Activated T-cell treated with anti-CD3 and anti-CD28 coated beads, Interleukin-2, amount 50 U/mL, for 48 hours (primary cell): ENCODE measurements at regions not wholly inside any gene's neighbourhood (a gene's known extent, or its start where the extent isn't known, plus 50 kb on each side); places are given as distances from the start of the nearest gene placed in this dataset.
"Not testable (repeated sequence)": the region's sequence is repeated elsewhere in the genome, so short reads cannot be mapped to it uniquely, and the experiment has no call there.

Experiments used
- DNase-seq, 2 experiments: peaks; one replicate each; pipeline ENCODE4 v3.0.0-alpha.2; 2020

DNA sequence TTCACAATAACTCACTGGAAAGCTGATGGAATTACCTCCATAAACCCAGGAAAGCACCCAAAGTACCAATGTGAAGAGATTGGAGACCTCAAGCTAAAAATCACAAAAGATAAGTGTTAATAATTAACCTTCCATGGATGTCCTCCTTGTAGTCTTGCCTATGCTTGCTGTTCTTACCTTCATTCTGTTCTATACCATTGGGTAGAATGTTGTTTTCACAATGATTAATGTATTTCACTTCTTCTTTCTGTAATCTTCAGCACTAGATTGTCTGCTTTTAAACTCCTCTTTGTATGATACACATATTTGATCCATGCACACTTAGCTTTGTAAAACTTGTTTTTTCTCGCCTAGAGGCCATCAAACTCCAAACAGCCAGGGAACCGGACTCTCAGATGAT is 570.3 kb downstream of the RAPGEF2 start:
- no peak for DNase-seq

DNA sequence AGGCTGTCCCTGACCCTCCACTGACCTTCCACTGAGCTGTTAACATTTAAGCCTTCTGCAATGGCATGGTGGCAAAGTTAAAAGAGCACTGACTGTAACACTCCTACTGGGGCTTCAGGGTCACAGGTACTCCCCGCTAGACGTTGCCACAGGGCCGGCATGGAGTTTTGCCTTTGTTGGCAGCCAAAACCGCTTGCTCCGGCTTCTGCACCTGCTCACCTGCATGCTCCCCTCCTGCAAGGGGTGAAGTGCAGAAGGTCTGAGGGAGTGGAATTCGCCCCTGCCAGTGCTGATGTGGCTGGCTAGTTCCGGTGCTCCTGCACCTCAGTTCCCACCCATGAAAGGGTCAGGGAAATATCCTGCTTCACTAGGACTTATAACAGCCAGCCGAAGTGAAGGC is 571.4 kb downstream of the RAPGEF2 start:
- DNase-seq = no peak

DNA sequence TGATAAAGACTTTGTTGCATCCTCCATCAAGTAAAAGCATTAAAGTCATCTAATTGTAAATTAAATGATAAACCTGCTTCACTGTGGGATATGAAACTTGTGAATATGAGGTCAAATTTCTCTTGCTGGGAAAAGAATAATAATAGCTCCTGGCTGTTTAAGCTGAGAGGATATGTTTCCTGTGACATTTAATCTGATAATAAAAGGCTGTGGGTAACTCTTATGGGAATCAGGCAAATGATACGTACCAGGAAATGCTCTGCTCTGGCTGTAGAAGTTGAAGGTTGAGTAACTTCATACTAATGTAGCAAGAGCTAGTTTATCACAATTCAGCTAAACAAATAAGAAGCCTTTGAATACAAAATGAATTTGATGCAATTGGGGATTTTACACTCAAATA is 574.6 kb downstream of the RAPGEF2 start:
- DNase-seq = no peak

DNA sequence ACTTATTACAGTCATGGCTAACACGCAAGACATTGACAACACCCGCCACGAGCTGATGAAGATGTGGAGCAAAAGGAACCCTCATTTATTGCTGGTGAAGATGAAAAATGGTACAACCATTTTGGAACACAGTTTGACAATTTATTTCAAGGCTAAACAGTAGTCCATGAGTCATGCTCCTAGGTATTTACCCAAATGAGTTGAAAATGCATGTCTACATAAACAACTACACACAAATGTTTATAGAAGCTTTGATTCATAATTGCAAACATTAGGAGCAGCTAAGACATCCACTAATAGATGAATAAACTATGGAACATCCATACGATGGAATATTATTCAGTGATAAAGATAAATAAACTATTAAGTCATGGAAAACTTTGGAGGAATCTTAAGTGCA is 580.1 kb downstream of the RAPGEF2 start:
- no peak for DNase-seq

DNA sequence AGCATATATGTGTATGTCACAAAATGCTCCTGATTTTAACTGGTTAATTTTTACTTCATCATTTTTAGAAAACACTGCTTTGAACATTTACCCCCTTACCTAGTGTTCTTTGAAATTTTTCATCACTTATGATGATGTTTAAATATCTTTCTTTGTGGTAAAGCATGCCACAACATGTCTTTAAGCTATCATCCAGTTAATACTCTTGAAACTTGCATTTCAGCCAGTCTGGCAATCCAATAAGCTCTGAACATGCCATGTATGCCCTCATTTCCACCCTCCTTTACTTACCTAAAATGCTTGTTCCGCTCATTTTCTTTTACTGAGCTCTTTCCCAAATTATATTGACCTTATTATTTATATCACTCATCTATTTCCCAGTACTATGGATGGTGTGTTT is 581.2 kb downstream of the RAPGEF2 start:
- no peak for DNase-seq

DNA sequence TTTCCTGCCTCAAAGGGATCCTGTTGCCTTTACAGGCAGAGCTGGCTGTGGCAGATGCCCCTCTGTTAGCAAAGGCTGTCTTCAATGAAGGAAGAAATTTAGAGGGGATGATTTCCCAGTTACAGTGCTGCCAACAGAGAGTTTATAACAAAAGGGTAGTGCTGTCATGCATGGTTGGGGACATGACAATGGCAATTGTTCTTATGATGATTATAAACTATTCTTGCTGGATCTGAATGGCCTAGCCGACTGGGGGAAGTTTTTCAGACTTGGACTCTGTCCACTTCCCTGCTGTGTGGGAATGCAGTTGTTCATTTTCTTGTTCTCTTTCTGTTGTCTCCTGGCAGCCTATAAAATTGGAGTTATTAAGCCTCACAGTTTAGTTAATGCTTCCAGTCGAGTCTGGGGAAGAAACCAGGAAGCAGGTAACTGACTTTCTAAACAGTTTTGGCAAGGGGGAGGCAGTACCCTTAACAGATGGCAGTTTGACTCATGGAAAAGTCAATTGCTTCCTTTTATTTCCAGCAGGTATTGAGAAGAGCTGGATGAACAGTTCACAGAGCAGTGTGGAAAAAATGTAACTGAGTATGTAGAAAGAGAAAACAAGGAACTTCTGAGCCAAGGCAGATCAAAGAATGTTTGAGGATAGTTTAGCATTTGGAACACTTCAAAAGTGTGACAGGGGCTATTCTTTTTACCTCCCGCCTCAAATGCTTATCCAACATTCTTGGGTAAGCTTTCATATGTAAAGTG is 582.6 kb downstream of the RAPGEF2 start:
- no peak for DNase-seq

DNA sequence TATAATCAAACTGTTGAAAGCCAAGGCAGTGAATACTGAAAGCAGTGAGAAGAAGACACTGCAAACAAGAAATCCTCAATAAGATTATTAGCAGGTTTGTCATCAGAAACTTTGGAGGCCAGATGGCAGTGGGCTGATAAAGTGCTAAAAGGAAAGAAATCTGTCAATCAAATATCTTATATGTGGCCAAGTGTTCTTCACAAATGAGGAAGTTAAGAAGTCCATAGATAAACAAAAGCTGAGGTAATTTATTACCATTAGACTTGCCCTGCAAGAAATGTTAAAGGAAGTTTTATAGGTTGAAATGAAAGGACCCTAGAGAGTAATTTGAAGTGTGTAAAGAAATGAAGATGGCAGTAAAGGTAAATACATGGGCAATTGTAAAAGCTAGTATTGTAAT is 586.6 kb downstream of the RAPGEF2 start:
- no peak for DNase-seq

DNA sequence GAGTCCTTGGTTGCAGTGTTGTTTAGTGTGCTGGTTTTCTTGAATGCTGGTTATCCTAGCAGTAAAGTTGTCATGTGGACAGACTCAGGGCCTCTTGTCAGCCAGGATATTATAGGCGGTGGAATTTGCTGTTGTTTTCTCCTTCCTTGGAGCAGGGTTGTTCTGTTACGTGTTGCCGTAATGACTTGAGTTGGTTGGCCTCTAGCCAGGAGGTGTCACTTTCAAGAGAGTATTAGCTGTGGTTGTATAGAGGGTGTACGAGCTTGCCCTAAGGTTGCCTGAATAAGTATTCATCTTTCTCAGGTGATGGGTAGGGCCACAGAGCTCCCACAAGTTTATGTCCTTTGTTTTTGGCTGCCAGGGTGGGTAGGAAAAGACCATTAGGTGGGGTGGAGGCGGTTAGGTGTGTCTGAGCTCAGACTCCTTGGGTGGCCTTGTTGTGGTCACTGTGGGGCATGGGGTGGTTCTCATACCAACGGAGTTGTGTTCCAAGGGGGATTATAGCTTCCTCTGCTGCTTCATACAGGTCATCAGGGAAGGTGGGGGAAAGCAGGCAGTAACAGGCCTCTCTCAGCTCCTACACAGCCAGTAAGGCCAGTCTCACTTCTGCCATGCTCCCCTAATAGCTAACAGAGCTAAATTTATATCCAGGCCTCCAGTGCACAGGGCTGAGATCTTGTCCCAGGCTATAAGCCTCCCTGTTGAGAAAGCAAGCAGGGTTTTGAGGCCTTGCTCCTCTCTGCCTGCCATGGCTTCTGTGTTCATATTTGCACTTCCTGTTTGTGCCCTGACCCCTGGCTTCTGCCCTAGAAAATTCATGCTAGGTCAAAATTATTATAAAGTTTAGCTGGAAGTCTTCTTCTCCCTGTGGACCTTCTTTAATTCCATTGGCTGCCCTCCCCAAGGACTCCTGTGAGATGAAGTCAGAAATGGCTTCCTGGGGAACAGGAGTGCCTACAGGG is 594.7 kb downstream of the RAPGEF2 start:
- no peak for DNase-seq

DNA sequence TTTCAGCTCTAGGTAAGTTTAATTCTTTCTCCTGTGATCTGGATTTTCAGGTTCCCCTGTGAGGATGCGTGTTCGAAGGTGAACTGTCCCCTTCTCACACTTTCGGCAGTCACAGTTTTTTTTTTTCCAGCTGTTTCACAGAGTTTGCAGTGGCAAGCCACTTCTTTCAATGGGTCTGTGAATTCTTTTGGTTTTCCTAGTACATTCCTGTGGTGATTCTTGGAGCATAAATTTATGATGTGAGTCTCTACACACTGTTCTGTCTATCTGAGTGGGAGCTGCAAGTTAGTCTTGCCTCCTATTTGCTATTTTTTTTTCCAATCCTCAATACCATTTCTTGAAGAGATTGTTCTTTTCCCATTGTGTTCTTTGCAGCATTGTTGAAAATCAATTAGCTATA is 595.5 kb downstream of the RAPGEF2 start:
- DNase-seq = no peak

DNA sequence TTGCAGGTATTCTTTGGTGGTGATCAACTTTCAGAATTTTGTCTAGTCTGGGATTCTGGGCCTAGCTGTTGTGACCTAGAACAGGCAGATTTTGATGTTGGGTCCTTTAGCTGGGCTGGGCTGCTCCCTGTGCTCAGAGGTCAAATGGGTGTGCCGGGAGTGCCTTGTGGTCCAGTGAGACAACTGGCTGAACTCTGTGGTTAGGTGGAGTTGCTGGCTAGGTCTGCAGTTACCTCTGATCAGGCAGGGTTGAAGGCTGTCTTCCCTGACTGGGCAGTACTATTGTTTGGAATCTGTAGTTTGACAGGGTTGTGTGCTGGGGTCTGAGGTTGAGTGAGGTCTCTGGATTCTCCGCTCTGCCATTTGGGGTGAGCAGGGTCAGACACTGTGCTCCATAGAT is 599.3 kb downstream of the RAPGEF2 start:
- no peak for DNase-seq

DNA sequence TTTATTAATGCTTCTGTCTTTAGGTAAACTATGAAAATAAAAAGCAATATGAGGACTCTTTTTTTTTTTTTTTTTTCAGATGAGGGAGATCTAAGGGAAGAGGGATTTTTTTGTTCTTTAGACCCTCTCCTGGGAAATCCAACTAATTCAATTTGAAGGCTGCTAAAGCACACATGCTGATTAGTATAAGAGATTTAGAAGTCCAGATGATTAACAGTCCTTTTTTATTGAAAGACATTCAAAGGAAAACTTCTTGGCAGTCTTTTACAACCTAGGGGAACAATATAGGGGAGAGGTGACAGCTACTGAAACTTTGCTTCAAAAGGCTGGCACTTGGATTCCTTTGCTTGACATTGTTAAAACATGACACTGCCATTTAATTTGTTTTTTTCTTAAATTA is 602.5 kb downstream of the RAPGEF2 start:
- DNase-seq = no peak

DNA sequence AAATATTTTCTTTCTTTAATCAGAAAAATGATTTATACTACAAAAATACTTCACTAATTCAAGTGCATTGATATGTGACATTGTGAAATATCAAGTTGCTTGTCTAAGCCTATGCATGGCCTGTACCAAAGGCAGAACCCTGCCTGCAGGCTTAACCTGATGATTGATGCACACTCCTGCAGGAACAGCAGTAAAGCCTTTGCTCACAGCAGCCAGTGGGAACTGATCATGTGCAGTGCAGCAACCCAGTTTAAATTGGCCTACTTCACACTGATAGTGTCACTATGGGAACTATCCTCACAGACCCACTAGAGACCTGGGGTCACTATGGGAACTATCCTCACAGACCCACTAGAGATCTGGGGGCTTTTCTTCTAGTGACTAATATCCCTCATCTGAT is 603.8 kb downstream of the RAPGEF2 start:
- DNase-seq = no peak

DNA sequence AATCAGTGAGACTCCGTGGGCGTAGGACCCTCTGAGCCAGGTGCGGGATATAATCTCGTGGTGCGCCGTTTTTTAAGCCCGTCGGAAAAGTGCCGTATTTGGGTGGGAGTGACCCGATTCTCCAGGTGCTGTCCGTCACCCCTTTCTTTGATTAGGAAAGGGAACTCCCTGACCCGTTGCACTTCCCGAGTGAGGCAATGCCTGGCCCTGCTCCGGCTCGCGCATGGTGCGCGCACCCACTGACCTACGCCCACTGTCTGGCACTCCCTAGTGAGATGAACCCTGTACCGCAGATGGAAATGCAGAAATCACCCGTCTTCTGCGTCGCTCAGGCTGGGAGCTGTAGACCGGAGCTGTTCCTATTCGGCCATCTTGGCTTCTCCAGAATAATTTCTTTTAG is 612.3 kb downstream of the RAPGEF2 start:
- DNase-seq = not testable (repeated sequence)

DNA sequence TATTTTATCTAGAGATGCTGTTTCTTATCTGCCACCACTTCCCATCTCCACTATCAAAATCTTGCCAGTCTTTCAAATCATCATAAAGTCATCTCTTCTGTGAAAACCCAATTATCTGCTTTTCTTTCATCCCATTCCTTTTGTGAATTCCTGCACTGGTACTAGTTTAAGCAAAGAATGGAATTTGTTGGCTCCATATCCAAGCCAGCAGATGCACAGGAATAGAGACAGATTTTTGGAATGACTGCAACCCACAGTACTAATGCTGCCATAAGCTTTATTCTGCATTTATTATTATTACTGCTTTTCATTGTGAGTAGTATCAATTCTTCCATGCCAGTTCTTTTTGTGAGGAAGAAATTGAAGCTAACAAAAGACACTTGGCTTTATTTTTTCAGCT is 616.7 kb downstream of the RAPGEF2 start:
- no peak for DNase-seq

DNA sequence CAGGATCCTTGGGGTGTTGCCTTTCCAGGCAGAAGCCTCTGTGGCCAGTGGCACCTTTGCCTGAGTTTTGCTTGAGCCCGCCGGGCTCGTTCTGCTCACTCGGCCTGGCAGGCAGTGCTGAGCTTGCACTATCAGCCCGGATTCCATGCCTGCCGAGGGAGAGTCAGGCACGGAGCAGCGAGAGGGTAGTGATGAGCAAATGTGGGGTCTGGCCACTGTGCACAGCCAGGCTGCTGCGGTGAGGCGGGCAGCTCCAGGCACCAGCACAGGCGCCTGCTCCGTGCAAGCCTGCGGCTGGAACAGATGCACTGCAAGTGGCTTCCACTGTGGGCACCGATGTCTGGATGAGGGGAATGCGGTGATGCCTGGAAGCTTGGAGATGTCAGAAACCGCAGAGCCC is 619.2 kb downstream of the RAPGEF2 start:
- no peak for DNase-seq

DNA sequence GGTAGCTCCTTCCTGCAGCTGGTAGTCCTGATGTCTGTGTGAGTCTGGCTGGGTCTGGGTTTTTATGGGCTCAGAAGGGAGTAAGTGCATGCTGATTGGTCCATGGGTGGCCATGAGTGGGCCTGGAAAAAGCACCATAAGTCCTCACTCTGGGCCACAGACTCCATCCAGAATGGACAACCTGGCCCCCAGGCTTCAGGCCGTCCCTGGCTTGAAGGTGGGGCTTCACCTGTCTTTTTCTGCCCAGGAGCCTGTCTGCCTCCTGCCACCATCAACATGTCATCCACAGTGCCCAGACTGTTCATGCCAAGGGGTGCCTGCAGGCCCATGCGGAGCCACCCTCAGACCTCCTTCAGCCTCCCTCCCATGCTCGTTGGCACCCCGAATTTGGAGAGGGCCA is 620.0 kb downstream of the RAPGEF2 start:
- no peak for DNase-seq

DNA sequence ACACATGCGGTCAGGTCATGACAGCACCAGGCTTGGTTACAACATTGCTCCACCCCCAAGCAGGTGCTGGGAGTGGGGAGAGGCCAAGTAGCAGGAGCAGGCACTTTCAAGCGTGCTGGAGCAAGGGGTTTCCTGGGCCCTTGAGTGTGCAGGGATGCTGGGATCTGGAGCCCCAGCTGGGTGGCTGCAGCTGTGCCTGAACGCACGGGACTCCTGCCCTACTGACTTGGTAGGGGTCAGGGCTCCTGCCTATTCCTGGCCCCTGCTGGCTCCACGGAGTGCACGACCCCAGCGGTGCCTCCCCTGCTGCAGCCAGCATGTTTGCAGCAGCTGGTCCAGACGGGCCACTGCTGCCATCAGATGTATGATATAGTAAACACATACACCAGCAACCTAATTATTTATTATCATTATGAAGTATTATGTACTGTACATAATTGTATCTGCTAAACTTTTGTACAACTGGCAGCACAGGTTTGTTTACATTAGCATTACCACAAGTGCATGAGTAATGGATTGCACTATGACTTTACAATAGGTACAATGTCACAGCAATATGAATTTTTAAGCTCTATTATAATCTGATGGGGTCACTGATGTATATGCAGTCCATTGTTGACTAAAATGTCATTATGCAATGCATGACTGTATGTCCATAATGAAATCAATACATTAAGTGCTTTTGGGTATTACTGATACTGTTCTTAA is 620.6 kb downstream of the RAPGEF2 start:
- DNase-seq = no peak

DNA sequence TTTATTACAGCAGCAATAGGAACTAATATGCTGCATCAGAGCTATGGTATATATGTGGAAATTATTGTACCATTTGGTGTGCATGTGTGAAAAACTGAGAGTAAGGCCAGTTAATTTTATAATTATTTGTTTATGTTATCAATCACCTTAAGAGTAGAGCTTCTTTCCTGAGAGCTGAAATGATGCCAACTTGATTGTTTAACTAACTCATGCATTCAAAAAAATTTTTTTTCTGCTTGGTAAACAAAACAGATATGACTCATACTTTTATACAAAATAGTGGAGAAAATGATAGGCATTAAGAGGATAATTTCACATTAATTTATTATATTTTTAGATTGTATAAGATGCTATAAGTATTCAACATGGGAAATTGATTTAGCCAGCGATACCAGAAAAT is 622.7 kb downstream of the RAPGEF2 start:
- no peak for DNase-seq

DNA sequence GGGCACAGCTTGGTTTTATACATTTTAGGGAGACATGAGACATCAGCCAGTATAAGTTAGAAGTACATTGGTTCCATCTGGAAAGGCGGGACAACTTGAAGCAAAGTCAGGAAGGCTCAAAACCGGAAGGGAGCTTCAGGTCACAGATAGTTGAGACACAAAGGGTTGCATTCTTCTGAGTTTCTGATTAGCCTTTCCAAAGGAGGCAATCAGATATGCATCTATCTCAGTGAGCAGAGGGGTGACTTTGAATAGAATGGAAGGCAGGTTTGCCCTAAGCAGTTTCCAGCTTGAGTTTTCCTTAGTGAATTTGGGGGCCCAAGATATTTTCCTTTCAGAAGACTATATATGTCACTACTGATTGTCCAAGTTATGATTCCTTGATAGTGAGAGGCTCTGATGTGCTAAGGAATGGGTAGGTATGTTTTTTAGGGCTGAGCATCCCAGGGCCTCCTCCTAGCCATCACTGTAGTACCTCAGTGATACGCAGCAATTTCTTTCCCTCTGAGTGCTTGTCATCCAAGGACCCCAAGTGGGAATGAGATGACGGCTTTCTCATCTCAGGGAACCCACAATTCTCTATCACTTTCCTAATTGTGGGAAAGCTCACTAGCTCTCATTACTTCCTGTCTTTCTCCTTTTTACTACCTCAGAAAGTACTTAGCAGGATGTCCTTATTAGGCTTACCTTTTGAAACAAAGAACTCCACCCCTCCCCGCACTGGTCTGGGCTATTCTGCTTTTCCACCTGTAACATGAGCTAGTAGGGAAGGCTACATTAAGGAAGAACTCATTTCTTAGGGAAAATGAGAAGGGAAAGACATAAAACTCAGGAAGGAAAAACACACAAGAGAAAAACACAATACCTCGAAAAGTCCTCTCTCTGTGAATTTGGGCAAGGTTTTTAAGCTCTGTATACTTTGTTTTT is 632.7 kb downstream of the RAPGEF2 start:
- DNase-seq = no peak

DNA sequence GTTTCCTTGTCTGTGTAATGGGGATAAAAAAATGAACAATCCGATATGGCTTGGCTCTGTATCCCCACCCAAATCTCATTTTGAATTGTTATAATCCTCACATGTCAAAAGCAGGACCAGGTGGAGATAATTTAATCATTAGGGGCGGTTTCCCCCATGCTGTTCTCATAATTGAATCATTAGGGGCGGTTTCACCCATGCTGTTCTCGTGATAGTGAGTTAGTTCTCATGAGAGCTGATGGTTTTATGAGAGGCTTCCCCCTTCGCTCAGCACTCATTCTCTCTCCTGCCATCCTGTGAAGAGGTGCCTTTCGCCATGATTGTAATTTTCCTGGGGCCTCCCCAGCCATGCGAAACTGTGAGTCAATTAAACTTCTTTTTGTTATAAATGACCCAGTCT is 633.5 kb downstream of the RAPGEF2 start:
- no peak for DNase-seq

DNA sequence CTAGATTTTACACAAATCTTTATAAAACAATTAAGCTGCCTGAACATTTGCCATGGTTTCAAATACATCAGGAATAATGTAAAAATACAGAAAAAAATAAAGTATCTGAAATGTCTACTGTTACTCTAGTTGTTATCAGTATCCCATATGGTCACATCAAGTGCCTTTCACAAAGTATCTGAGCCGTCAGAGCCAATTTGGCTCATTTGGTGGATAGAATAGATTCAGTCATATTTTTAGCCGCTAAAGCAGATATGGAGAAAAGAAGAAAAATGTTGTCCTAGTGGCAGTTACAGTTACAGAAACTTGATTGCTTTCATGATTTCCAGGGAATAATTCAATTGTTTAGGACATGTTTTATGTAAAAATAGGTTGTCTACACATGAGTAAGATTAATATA is 641.1 kb downstream of the RAPGEF2 start:
- no peak for DNase-seq

DNA sequence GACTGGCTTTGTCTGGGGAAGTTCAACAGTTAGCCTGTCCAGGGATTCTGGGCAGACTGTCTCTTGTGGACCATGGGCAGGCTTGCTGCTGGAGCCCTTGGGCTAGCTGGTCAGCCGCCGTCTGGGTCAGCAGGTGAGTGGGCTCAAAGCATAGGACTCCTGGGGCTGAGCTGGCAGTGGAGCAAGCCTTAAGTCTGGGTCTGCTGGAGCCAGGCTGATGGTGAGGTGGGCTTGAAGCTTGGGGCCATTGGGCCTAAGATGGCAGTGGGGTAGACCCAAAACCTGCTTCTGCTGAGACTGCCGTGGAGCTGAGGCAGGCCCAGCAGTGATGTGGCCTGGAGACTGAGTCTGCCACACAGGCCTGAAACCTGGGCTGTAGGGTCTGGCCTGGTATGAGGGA is 645.1 kb downstream of the RAPGEF2 start:
- DNase-seq = no peak
